GM19324 (cell line): ENCODE measurements at regions not wholly inside any gene's neighbourhood (a gene's known extent, or its start where the extent isn't known, plus 50 kb on each side); places are given as distances from the start of the nearest gene placed in this dataset.
"Not testable (repeated sequence)": the region's sequence is repeated elsewhere in the genome, so short reads cannot be mapped to it uniquely, and the experiment has no call there.

Experiments
- ATAC-seq: cut with Tn5 transposase; IDR thresholded peaks from one replicate; pipeline ENCODE4 v1.9.1; 2021; ENCODE audit warnings: mild to moderate bottlenecking, moderate library complexity; ENCODE audit not compliant: unreplicated experiment, low FRiP score

DNA sequence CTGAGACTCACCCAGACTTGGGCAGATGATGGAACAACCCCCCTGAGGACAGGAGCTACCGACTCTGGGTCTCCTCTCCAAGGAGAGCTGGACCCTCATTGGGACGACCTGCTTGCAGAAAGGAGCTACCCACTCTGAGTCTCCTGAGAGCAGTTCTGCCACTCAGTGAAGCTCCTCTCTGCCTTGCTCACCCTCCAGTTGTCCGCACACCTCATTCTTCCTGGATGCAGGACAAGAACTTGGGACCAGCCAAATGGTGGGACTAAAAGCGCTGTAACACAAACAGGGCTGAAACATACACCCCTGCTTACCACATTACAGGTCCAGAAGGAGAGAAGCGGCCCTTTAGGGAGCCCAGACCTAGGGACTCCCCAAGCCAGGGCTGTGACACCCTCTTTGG is 124.9 kb upstream of the CCDC150 start:
- ATAC-seq, result no peak

GRCh38 chr2:196515051-196515450 is 124.5 kb upstream of the CCDC150 start:
- ATAC-seq, result no peak

DNA sequence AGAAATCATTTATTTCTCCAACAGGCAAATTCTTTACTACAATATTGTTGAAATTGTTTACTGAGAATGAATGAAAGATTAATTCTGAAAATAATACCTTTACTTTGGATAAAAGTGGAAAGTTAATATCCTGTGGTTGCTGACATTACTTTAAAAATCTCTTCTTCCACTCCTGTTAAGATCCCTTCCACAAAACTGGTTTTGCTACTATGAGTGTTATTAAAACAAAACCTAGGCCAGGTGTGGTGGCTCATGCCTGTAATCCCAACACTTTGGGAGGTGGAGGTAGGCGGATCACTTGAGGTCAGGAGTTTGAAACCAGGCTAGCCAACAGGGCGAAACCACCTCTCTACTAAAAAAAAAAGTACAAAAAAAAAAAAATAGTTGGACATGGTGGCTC is 123.9 kb upstream of the CCDC150 start:
- no peak for ATAC-seq

DNA sequence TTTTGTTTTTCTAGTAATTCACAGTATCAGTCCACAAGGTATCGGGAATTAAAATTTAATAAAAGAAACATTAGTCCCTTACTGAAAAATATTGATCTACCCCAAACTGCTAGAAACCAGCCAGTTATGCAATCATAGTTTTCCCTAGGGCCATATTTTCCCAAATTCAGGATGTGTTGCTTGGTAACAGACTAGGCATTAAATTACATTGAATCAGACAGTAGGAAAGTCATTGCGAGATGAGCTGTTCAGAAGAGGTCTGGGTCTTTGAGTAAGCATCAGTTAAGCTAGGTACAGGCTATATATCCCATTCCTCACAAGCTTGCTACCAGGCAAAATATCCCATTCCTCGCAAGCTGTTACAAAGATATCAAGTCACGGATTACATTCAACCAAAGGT is 123.0 kb upstream of the CCDC150 start:
- no peak for ATAC-seq

DNA sequence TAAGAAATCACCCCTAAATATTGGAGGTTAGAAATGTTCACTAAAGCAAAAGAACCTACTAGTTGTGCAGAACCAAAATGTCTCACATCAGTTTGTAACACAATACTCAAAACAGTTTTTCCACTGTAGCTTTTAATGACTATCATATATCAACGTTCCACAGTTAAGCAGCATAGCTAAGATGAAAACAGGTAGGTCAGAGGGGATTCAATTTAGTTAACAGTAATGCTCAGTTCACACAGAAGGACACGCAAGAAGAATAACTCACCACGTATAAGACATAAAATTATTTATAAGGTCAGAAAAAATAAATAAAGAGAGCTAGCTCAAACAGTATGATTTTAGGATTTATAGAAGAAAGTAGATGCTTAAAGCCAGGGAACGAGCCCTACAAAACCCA is 118.9 kb upstream of the CCDC150 start:
- no peak for ATAC-seq

DNA sequence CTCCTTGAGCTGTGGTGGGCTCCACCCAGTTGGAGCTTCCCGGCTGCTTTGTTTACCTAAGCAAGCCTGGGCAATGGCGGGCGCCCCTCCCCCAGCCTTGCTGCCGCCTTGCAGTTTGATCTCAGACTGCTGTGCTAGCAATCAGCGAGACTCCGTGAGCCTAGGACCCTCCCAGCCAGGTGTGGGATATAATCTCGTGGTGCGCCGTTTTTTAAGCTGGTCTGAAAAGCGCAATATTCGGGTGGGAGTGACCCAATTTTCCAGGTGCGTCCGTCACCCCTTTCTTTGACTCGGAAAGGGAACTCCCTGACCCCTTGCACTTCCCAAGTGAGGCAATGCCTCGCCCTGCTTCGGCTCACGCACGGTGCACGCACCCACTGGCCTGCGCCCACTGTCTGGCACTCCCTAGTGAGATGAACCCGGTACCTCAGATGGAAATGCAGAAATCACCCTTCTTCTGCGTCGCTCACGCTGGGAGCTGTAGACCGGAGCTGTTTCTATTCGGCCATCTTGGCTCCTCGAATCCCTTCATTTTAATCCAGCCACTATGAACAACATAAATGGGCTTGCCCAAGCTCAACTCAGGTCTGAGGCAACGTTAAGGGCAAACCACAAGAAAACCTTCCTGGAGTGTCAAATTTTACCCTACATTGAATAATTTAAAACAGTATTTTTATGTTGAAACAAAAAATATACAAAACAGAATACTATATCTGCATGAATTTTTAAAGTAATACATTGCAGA is 112.4 kb upstream of the CCDC150 start:
- not testable (repeated sequence) for ATAC-seq

DNA sequence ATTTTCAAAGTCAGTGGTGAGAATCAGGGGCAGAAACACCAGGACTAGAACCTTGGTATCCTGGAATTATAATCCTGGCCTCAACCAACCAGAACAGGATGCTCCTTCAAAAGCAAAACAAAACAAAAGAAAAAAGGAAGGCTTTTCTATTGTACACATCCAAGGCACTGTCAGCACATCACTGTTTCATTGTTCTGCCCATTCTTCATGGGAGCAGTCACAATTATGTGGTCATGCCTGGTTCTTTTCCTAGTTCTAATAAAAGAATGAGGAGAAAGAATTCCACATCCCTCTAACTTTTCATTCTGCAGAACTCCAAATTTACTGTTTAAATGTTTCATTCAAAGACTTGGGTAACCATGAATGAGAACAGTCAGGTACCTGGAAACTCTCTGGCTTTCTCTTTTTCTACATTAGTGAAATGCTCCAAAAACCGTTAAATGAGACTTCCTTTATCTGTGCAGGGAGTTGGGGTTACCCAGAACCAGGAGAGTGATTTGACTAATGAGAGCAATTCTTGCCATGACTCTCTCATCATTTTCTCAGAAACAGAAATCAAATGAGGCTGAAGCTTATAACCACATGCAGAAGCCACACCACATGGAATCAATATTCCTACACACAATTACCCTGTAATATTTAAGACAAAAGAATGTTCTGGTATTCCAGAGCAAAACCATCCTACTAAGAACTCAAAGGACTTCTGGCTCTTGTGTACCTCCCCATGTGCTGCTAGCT is 110.9 kb upstream of the CCDC150 start:
- ATAC-seq, result no peak

DNA sequence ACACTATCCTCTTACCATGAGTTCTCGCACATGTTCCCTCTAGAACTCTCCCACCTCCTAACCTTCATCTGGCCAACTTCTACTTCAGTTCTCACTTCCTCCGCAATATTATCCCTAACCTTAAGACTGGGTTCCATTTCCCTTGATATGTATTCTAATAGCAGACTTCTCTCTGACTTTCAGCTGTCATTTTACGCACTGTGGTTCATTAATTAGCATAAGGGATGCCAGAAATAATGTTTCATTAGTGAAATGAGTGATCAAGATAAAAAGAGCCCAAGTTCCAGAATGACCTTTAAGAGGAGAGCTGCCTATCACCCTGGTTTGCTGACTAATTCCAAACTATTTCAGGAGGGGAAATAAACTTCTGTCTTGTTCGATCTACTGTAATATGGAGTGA is 108.6 kb upstream of the CCDC150 start:
- no peak for ATAC-seq

DNA sequence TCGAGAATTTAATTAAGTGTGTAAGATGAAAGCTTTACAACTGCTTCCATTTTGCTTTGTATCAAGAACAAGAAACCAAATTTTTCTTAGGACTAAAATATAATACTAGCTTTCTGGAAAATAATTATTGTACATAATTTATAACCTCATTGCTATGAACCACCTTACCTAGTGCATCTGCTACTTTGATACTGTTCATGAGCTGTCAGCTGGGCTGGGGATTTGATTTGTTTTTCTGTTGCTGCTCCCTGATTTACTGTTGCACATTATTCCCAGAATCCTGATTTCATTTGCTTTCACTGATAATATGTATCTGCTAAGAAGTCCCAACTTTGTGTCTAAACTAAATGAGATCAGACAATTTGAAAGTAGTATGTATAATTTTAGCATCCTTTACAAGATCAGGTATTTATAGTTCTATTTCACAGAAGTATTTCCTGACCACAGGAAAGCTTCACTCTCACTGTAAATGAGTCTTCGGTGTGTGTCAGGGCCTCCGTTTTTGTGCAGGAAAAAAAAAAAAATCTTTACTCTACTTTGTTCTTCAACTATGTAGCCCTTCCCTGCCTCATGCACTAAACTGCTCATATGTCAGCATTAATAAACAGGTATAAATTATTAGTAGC is 105.6 kb upstream of the CCDC150 start:
- no peak for ATAC-seq

- ATAC-seq, result no peak
Measured at GRCh38 chr2:196534495-196534894, 105.0 kb upstream of the CCDC150 start.

GRCh38 chr2:196535061-196535460 is 104.5 kb upstream of the CCDC150 start:
- ATAC-seq, result no peak

GRCh38 chr2:196535742-196536141 is 103.8 kb upstream of the CCDC150 start:
- ATAC-seq, result no peak

DNA sequence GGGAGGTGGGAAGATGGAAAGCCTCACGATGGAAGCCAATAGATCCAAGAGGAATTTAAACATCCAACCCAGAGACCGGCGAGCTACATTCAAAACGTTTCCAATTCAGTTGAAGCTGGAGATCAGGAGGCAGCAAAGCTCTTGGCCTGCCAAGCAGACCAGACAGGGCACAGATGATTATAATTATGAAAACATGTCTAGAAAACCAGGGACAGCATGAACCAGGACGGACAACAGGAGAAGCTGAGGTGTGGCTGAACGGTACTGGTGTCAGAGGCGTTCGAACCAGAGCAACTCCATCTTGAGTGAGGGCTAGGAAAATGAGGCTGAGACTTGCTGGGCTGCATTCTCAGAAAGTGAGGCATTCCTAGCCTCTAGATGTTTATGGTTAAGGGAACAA is 102.2 kb upstream of the CCDC150 start:
- ATAC-seq, result no peak

DNA sequence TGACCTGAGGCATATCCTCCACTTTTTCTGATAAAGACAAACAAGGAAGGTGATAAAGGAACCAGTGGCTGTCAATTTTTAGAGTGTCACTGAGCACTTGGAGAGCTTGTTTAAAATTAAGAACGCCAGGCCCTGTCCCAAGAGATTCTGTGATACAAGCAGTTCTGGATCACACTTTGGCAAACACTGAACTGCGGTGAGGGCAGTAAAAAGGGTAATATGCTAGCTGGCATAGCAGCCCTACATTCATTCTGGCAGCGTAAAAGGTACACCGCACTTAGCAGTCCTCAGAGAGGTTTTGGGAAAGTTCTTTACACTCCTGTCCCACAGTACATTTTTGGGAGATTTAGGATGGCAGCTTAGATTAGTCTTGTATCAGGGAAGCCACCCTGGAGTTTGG is 101.3 kb upstream of the CCDC150 start:
- ATAC-seq, result no peak

DNA sequence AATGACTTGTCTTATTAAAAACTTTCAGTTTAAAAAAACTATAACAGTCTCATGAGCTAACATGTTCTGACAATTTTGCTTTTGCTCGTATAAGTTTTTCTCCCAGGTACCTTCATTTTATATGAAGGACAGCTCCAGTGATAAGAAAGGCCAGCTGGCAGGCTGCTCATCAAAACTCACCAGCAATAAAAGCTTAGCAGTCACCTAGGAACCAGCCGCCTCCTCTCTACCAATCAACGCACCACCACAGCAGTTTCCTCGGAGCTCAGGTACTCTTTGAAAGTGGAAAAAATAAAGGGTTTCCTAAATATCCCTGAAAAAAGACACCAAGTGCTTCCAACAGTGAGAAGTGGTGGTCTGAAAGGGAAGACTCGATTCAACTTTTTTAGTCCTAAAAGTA is 100.9 kb upstream of the CCDC150 start:
- no peak for ATAC-seq

DNA sequence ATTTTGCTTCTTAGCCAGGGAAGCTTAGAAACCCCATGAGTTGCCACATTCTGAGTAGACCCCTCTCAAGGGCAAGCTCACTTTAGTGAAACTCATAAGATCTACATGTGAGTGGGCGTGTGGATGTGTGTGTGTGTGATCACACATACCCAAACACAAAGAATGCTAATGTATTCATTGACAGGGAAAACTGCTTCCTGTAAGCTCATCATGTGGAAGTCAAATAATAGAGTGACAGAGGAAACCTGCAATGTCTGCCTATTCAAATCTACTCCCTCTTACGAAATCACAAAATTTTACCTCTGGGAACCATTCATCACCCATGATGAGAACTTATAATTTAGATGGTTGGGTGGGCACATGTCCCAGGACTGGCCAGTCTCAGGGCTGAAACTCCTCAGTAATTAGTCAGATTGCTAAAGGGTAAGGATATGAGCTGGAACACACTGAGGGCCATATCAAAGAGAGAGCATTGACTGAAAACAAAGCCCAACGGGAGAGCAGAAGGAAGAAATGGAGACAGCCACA is 94.5 kb upstream of the CCDC150 start:
- ATAC-seq, result no peak

GRCh38 chr2:196546151-196546919 is 93.2 kb upstream of the CCDC150 start:
- no peak for ATAC-seq

- no peak for ATAC-seq
Measured at GRCh38 chr2:196549052-196549451, 90.5 kb upstream of the CCDC150 start.

DNA sequence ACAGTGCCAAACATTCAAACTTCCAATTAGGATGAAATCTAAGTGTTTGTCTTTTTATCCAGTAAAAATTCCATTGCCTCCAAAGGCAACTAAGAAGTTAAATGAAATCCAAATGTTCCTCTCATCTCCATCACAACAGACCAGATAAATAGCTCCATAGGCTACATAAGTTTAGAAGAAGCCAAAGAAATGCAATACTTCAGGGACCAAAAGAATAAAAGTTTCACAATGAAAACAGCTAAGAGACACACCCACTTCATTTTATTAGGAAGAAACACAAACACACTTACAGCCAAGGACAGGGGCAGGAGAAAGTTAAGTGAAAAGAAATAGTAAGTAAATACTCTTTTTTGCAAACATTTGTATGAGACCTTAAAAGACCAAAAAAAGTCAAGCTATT is 88.5 kb upstream of the CCDC150 start:
- ATAC-seq, result no peak

DNA sequence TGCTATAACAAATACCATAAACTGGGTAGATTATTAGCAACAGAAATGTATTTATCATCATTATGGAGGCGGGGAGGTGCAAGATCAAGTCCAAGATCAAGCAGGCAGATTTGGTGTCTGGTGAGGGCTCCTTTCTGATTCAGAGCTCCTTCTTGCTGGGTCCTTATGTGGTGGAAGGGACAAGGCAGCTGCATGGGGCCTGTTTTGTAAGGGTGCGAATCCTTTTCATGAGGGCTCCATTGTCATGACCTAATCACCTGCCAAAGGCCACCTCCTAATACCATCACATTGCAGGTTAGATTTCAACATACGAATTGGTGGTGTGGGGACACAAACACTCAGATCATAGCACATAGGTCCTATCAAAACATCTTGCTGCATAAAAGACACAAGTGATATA is 84.4 kb upstream of the CCDC150 start:
- no peak for ATAC-seq

GRCh38 chr2:196555726-196556125 is 83.8 kb upstream of the CCDC150 start:
- no peak for ATAC-seq
